ENCODE measurements at regions not wholly inside any gene's neighbourhood (a gene's known extent, or its start where the extent isn't known, plus 50 kb on each side); places are given as distances from the start of the nearest gene placed in this dataset.
"Not testable (repeated sequence)": the region's sequence is repeated elsewhere in the genome, so short reads cannot be mapped to it uniquely, and the experiment has no call there.

DNA sequence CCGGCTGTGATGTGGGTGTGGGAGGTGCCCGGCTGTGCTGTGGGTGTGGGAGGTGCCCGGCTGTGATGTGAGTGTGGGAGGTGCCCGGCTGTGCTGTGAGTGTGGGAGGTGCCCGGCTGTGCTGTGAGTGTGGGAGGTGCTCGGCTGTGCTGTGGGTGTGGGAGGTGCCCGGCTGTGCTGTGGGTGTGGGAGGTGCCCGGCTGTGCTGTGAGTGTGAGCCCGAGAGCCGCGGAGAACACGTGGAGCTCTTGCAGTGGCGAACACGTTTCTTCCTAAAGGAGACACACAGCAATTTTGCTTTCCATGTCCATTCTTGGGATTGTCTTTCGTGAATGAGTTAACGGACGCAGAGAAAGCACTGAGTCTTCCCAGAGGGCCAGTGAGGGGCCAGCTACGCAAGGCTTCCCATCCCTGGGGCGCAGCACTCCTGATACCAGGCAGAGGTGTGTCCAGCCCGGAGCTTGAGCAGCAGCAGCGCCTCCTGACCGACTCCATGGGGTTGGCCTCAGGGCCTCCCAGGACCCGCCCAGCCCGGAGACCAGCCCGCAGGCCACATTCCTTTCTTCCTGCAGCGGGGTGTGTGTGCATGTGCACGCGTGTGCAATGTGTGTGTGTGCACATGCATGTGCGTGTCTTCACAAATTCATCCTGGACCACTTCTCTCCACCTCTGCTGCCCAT is 245.0 kb upstream of the B3GAT1 start:
- Mint-ChIP-seq H3K27me3 (ENCODE audit: low read depth) (no peaks in the 10 kb centered on the region), H3K4me1 (ENCODE audit: low read depth) (peaks cover 4% of the 10 kb centered on the region), H3K4me3 (ENCODE audit: low read depth) (no peak overlapping the region), H3K27ac (no peak overlapping the region), H3K36me3 (ENCODE audit: low read depth) (no peaks in the 10 kb centered on the region), H3K9me3 (peaks cover 18% of the 10 kb centered on the region)
- DNase-seq (ENCODE audit: low spot score), result peak; percentile 3
- intact Hi-C loops (cut with micrococcal nuclease), result no loop called here

DNA sequence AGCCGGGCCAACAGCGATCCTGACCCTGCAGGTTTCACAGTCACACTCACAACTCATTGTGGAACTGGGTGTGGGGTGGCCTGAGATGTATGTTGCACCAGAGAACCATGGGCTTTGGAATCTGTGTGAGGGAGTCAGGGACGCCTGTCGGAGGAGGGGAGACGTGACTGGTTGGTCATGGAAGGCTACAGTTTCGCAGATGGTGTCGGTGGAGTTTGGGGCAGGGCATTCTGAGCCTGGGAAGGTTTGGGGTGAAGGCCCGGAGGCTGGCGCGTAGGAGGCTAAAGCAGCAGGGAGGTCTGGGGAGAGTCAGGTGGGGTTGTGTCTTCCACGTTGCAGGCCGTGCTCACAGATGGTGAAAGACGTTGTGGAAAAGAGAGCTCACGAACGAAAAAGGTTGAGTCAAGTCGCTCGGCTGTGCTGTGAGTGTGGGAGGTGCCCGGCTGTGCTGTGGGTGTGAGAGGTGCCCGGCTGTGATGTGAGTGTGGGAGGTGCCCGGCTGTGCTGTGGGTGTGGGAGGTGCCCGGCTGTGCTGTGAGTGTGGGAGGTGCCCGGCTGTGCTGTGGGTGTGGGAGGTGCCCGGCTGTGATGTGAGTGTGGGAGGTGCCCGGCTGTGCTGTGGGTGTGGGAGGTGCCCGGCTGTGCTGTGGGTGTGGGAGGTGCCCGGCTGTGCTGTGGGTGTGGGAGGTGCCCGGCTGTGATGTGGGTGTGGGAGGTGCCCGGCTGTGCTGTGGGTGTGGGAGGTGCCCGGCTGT is 244.2 kb upstream of the B3GAT1 start:
- H3K4me1 Mint-ChIP-seq (ENCODE audit: low read depth); H3K27me3 Mint-ChIP-seq (ENCODE audit: low read depth); DNase-seq (ENCODE audit: low spot score); intact Hi-C loops (cut with micrococcal nuclease); H3K4me3 Mint-ChIP-seq (ENCODE audit: low read depth); H3K27ac Mint-ChIP-seq; H3K36me3 Mint-ChIP-seq (ENCODE audit: low read depth): not testable (repeated sequence)
- H3K9me3 Mint-ChIP-seq, result peaks cover 16% of the 10 kb centered on the region

DNA sequence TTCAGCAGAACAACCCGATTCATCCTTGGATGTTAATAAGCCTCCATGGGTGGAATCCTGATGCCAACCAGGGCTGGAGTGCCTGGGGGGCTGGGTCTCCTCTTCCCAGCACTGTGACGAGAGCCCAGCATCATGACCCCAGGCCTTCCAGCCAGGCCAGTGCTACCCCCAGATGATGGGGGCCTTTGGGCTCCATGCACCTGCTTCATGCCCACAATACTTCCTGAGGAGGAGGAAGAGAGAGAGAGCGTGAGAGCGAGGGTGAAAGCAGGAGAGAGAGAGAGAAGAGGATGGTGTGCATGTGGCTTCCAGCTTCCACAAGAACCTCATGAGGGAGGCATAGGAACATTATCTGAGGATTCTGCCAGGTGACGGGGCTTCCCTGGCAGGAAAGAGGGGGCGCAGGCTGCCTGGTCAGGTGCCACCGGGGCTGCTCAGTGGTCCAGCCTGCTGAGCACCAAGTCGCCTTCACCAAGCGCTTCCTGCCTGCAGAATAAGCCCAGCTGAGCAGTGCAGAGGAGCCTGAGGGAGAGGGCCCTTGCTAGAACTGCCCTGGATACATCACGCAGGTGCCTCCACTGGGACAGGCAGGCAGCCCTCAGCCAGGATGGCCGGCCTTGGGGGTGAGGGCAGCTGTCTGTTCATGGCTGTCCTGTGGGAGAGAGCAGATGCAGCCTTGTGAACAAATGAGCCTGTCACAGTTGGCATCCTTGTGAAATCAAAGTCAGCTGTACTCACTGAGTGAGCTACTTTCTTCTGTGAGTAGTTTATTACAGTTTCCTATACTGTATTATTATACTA is 243.3 kb upstream of the B3GAT1 start:
- peaks cover 4% of the 10 kb centered on the region for H3K4me1 Mint-ChIP-seq (ENCODE audit: low read depth)
- peaks cover 9% of the 10 kb centered on the region for H3K9me3 Mint-ChIP-seq
- no peaks in the 10 kb centered on the region for H3K36me3 Mint-ChIP-seq (ENCODE audit: low read depth)
- intact Hi-C loops (cut with micrococcal nuclease), result no loop called here
- no peak for DNase-seq (ENCODE audit: low spot score)
- no peak overlapping the region for H3K4me3 Mint-ChIP-seq (ENCODE audit: low read depth)
- no peak overlapping the region for H3K27ac Mint-ChIP-seq
- peaks cover 1% of the 10 kb centered on the region for H3K27me3 Mint-ChIP-seq (ENCODE audit: low read depth)

DNA sequence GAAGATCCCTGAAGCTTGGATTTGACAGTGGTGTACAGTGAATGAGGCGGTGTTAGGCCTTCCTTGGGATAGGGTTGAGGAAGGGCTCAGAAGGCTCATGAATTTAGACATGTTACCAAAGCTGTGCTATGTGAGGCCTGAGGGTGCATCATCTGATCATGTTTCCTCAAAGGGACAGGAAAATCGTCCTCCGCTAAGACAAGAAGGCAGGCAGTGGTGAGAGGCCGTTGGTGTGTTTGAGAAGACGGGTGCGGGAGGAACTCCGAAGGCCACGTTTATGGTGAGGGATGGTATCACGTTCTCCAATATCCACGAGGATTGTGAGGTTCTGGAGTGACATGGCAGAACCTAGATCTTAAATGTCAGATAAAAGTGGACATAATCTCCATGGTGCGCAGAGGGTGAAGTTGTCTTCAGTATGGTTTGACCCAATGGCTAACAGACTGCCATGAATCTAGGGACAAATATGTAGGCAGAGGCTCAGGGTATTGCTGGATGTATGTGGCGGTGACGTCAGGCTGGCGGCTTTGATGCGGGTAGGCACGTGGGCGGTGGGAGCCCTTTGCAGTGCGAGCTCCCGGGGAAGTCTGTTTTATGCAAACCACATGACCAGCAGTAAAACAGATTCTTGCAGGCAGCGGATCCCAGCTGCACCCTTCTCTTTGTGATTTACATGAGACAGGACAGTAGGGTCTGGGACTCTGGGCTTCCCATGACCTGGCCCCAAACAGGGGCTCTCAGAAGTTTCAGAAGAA is 242.3 kb upstream of the B3GAT1 start:
- intact Hi-C loops (cut with micrococcal nuclease), result no loop called here
- peaks cover 4% of the 10 kb centered on the region for H3K4me1 Mint-ChIP-seq (ENCODE audit: low read depth)
- no peak for DNase-seq (ENCODE audit: low spot score)
- H3K4me3 Mint-ChIP-seq (ENCODE audit: low read depth), result no peak overlapping the region
- peaks cover 5% of the 10 kb centered on the region for H3K27me3 Mint-ChIP-seq (ENCODE audit: low read depth)
- H3K36me3 Mint-ChIP-seq (ENCODE audit: low read depth), result no peaks in the 10 kb centered on the region
- H3K27ac Mint-ChIP-seq, result no peak overlapping the region
- H3K9me3 Mint-ChIP-seq, result peaks cover 5% of the 10 kb centered on the region

DNA sequence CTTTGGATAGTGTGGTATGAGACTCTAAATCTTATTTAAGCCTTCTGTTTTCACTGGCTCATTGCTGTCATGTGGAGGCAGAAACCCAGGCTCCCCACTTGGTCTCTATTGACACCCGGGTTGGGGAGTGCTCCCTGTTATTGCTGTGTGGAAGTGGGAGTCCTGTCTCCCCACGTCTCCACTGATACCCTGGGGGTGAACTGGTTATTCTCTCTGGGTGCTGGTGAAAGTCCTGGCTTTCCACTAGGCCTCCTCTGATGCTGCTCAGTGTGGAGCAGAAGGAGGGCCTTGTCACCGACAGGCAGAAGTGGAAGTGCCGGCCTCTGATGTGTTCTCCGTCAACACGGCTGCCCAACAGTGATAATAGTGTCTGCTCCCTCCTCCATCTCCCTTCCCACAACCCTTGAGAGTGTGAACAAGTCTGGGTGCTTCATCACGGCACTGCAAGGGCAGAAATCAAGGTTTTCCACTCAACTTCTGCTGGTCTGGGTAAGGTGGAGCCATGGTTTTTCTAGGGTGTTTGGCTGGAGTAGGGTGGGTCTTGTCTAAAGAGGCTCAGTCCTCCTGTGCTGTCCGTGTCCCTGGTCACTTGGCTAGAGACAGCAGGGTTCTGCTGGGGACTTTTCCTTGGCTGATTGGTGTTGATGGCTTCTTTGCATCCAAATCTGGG is 240.7 kb upstream of the B3GAT1 start:
- DNase-seq (ENCODE audit: low spot score), result no peak
- Mint-ChIP-seq H3K27me3 (ENCODE audit: low read depth) (peaks cover 9% of the 10 kb centered on the region), H3K27ac (no peak overlapping the region), H3K4me1 (ENCODE audit: low read depth) (peaks cover 4% of the 10 kb centered on the region), H3K36me3 (ENCODE audit: low read depth) (no peaks in the 10 kb centered on the region), H3K4me3 (ENCODE audit: low read depth) (no peak overlapping the region), H3K9me3 (peaks cover 5% of the 10 kb centered on the region)
- intact Hi-C loops (cut with micrococcal nuclease), result no loop called here

DNA sequence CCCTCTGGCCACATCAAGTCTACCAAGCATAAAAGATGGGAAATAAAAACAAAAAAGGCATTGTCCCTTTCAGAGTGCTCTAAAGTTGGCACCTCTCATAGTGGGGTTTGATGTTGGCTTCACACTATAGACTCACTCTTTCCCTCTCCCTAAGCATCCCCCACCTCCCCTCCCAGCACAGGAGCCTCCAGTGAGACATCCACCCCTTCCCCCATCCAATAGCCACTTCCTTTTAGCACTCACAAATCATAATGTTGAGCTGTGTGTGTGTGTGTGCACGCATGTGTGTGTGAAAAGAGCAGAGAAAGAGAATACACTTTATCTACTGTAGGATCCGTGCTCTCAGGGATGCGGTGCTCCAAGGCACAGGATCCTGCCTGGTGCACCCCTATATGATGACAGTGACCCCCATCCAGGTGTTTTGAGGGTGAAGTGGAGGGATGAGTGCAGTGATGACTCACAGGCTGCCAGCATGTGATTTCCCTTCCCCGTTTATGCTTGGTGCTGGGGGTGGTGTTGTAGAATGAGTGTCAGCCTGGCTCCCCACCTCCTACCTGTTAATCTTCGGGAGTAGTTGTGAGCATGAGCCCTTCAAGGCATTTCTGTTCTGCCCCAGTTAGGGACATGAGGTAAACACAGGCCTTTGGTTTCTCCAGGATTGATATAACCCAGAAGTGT is 235.2 kb upstream of the B3GAT1 start:
- intact Hi-C loops (cut with micrococcal nuclease), result no loop called here
- no peak for DNase-seq (ENCODE audit: low spot score)
- Mint-ChIP-seq H3K9me3 (no peaks in the 10 kb centered on the region), H3K27ac (no peak overlapping the region), H3K36me3 (ENCODE audit: low read depth) (no peaks in the 10 kb centered on the region), H3K4me3 (ENCODE audit: low read depth) (no peak overlapping the region), H3K27me3 (ENCODE audit: low read depth) (peaks cover 13% of the 10 kb centered on the region), H3K4me1 (ENCODE audit: low read depth) (no peaks in the 10 kb centered on the region)

DNA sequence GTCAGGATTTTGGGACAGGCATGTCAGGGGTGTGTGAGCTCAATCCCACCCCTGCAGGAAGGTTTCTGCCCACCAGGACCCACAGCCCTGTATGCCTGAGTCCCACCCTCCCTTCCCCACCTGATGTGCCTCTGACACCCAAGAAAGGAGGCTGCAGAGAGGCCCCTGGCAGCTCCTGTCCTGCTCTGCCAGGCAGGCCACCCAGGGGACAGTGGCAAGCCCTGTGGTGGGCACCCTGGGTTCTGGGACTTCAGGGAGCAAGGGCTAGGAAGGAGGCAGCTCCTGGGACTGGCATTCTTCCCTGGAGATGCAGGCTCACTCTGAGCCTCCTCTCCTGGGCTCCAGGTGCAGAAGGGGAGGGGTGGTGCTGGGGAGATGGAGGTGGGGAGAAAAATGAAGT is 234.5 kb upstream of the B3GAT1 start:
- intact Hi-C loops (cut with micrococcal nuclease), result no loop called here
- no peaks in the 10 kb centered on the region for H3K36me3 Mint-ChIP-seq (ENCODE audit: low read depth)
- peaks cover 13% of the 10 kb centered on the region for H3K27me3 Mint-ChIP-seq (ENCODE audit: low read depth)

DNA sequence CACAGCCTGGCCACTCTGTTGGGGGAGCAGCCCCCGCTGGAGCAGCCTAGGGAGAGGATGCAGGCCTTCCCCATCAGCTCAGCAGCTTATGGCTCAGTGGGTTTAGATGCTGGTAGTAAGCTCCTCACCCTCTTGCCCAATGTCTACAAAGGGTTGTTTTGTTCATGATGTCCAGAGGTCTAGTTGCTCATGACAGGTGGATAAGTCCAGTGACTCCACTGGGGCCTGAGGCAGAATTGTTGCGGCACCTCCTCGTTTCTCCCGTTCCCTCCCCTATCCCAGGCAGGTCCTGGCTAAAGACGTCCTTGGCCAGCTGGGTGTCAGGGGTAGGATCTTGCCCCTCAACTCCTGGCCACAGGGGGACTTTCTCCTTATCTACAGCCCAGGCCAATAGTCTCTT is 233.5 kb upstream of the B3GAT1 start:
- Mint-ChIP-seq H3K4me1 (ENCODE audit: low read depth) (no peaks in the 10 kb centered on the region), H3K36me3 (ENCODE audit: low read depth) (no peaks in the 10 kb centered on the region), H3K27me3 (ENCODE audit: low read depth) (peaks cover 13% of the 10 kb centered on the region), H3K9me3 (no peaks in the 10 kb centered on the region), H3K27ac (no peak overlapping the region), H3K4me3 (ENCODE audit: low read depth) (no peak overlapping the region)
- intact Hi-C loops (cut with micrococcal nuclease), result no loop called here
- no peak for DNase-seq (ENCODE audit: low spot score)

More for the DNA sequence above, 234.5 kb upstream of the B3GAT1 start:
- Mint-ChIP-seq H3K9me3 (no peaks in the 10 kb centered on the region), H3K27ac (no peak overlapping the region), H3K4me3 (ENCODE audit: low read depth) (no peak overlapping the region), H3K4me1 (ENCODE audit: low read depth) (no peaks in the 10 kb centered on the region)
- no peak for DNase-seq (ENCODE audit: low spot score)

DNA sequence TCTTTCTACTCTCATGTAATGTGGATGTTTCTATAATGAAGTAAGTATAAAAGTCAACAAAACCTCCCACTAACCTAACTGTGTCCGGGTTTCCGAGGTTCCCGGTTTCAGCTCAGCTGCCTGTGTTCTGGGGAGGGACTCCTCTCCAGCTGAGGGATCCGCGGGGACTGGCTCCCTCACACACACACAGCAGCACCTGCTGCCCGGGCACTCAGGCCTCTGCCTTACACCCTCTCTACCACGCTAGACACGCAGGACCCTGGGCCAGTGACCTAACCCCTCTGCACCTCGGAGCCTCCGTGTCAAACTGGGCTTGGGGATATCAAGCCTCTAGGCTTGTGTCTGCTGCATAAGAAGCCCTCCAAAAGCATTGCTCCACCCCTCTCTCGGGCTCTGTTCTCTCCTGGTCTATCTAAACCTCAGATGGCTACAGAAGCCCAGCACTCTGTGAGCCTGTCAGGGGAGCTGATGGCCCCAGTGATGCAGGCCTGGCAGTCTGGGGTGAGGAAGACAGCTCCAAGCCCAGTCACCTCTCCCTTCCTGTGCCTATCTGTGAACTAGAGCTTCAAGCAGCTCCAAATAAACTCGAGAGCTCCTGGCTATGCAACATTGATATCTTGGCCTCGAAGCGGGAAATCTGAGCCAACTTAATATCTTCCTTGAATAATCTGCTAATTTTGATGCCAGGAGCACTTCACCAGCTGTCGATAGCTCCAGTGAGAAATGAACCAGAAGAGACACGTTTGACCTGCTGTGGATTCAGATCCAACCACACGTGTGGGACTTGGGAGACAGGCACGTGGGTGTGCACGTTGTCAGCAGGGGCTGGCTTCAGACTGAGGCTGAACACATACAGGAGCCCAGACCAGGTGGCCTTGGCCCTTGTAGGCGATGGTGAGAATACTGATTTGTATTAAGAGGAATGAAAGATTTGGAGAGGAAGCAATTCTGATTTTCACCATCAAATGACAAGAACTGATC is 232.7 kb upstream of the B3GAT1 start:
- intact Hi-C loops (cut with micrococcal nuclease), result no loop called here
- Mint-ChIP-seq H3K9me3 (no peaks in the 10 kb centered on the region), H3K4me3 (ENCODE audit: low read depth) (no peak overlapping the region), H3K4me1 (ENCODE audit: low read depth) (no peaks in the 10 kb centered on the region), H3K36me3 (ENCODE audit: low read depth) (no peaks in the 10 kb centered on the region), H3K27me3 (ENCODE audit: low read depth) (peaks cover 8% of the 10 kb centered on the region), H3K27ac (no peak overlapping the region)
- DNase-seq (ENCODE audit: low spot score), result no peak

DNA sequence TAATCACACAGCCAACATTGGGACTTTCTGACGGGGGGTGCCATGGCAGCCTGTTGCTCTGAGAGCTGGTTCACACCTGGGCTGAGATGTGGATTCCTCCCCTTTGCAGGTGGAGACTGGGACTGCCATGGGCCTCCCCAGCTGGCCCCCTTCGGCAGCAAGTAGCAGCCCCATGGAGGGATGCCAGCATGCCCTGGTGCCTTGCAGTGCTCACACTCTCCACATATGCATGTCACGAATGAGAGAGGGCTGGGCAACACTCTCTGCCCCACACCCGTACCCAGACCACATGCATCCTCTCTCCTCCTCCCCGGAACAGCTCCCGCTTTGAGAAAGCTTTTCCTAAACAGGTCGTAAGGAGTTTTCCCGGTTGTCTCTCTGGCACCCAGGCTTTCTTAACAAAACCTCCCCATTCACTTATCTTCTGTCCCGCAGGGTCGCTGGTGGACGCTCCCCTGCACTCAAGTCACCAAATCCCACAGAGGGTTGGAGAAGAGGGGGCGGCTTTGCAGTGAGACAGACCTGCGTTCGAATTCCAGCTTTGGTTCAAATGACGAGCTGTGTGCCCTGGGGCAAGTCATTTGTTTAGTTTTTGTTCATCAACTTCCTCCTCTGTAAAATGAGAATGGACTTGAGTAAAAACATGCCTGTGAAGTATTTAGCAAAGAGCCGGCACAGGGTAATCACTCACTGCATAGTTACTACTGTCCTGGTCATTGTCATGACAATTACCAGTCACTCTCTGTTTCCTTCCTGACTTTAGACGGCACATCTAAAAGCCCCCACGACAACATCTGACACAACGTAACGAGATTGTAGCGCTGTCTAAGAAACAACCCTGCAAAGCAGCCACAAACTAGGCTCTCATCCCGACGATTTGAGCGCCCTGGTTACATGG is 231.3 kb upstream of the B3GAT1 start:
- Mint-ChIP-seq H3K27me3 (ENCODE audit: low read depth) (peaks cover 6% of the 10 kb centered on the region), H3K36me3 (ENCODE audit: low read depth) (no peaks in the 10 kb centered on the region), H3K27ac (no peak overlapping the region), H3K4me3 (ENCODE audit: low read depth) (no peak overlapping the region), H3K4me1 (ENCODE audit: low read depth) (no peaks in the 10 kb centered on the region), H3K9me3 (no peaks in the 10 kb centered on the region)
- intact Hi-C loops (cut with micrococcal nuclease), result no loop called here
- no peak for DNase-seq (ENCODE audit: low spot score)

Measured in activated T-helper 2 cell treated with anti-CD3 and anti-CD28 coated beads, Interferon-gamma antibody, Interleukin-2, Interleukin-4, amounts not matched to agents 10 μg/mL and 5 μg/mL and 100 μg/mL, durations not matched to agents 14 hours and 24 hours and 36 hours (primary cell).